Stomach (tissue), 4 donors: ENCODE measurements at regions not wholly inside any gene's neighbourhood (a gene's known extent, or its start where the extent isn't known, plus 50 kb on each side); places are given as distances from the start of the nearest gene placed in this dataset.

Experiments used
- CTCF ChIP-seq, 7 experiments: fragments of 450-650 bp in 4 of 7; fragments of 200-600 bp in 3 of 7; sonication (generic) in 3 of 7; IDR thresholded peaks; one replicate each; pipeline ENCODE4 v1.5.1; 2016 to 2019; ENCODE audit warnings: antibody characterized with exemption in 7 of 7, control low read depth in 2 of 7, mild to moderate bottlenecking in 1 of 7
- EP300 ChIP-seq: sonication (generic); formaldehyde crosslinking; IDR thresholded peaks from one replicate; pipeline ENCODE4 v1.6.1; 2017; ENCODE audit warnings: antibody characterized with exemption
- POLR2AphosphoS5 ChIP-seq, 3 donors: sonication (generic); formaldehyde crosslinking; IDR thresholded peaks; one replicate each; pipeline ENCODE4 v1.6.1; 2016; ENCODE audit warnings: antibody characterized with exemption in 3 of 3

- no peak for TF ChIP-seq CTCF (IDR thresholded peaks at IDR 0.05)
- no peak for TF ChIP-seq POLR2AphosphoS5 (IDR thresholded peaks at IDR 0.05)
- TF ChIP-seq EP300, result no peak
Observed at GRCh38 chr3:106392915-106393314, 524.1 kb upstream of the CBLB start.
